Esophagus muscularis mucosa (tissue), 4 donors: ENCODE measurements at regions not wholly inside any gene's neighbourhood (a gene's known extent, or its start where the extent isn't known, plus 50 kb on each side); places are given as distances from the start of the nearest gene placed in this dataset.

ENCODE experiments used
- EP300 ChIP-seq: sonication (generic); formaldehyde crosslinking; IDR thresholded peaks from one replicate; pipeline ENCODE4 v1.6.1; 2017; ENCODE audit warnings: antibody characterized with exemption
- POLR2A ChIP-seq: fragments of 450-650 bp; IDR thresholded peaks from one replicate; pipeline ENCODE4 v1.6.1; 2017; ENCODE audit warnings: antibody characterized with exemption, moderate library complexity, mild to moderate bottlenecking, low read depth
- POLR2AphosphoS5 ChIP-seq, 2 donors: sonication (generic); formaldehyde crosslinking; IDR thresholded peaks; one replicate each; pipeline ENCODE4 v1.6.1; 2017; ENCODE audit warnings: antibody characterized with exemption in 2 of 2
- TF ChIP-seq, protein P1 (sequence below), 3 experiments: fragments of 200-600 bp in 2 of 3; fragments of 450-650 bp in 1 of 3; sonication (generic) in 2 of 3; IDR thresholded peaks; one replicate each; pipeline ENCODE4 v1.5.1; 2017 to 2019; ENCODE audit warnings: antibody characterized with exemption in 3 of 3, mild to moderate bottlenecking in 2 of 3, moderate library complexity in 1 of 3

DNA sequence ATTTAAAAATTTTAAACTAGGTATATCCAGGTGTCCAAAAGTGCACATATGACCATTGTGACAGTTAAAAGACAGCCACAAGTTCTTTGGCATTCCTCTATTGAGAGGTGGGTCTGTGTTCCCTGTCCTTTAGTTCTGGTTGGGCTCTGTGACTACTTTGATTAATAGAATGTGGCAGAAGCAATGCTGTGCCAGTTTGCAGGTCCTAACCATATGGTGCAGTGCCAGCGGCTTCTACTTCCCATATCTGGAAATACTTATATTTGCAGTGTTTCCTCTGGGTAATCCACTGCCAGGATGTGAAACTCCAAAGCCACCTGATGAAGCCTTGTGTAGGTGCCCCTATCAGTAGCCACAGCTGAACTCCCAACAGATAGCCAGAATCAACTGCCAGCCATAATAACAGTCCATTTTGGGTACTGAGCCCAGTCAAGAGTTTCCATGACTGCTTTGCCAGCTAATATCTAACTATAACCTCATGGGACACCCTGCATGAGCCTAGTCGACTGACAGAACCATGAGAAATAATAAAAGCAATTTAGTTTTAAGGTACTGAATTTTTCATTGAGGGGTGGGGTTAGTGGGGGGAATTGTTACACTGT is 361.0 kb upstream of the SEMA6A start:
- no peak for TF ChIP-seq EP300
- TF ChIP-seq, protein P1, sequence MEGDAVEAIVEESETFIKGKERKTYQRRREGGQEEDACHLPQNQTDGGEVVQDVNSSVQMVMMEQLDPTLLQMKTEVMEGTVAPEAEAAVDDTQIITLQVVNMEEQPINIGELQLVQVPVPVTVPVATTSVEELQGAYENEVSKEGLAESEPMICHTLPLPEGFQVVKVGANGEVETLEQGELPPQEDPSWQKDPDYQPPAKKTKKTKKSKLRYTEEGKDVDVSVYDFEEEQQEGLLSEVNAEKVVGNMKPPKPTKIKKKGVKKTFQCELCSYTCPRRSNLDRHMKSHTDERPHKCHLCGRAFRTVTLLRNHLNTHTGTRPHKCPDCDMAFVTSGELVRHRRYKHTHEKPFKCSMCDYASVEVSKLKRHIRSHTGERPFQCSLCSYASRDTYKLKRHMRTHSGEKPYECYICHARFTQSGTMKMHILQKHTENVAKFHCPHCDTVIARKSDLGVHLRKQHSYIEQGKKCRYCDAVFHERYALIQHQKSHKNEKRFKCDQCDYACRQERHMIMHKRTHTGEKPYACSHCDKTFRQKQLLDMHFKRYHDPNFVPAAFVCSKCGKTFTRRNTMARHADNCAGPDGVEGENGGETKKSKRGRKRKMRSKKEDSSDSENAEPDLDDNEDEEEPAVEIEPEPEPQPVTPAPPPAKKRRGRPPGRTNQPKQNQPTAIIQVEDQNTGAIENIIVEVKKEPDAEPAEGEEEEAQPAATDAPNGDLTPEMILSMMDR (IDR thresholded peaks at IDR 0.05), result no peak
- no peak for TF ChIP-seq POLR2A
- TF ChIP-seq POLR2AphosphoS5 (IDR thresholded peaks at IDR 0.05), result no peak
